WTC11 (cell line): ENCODE measurements at regions not wholly inside any gene's neighbourhood (a gene's known extent, or its start where the extent isn't known, plus 50 kb on each side); places are given as distances from the start of the nearest gene placed in this dataset.

Experiments
- CTCF ChIP-seq: fragments of 200-600 bp; IDR thresholded peaks from 2 replicates; pipeline ENCODE4 v1.8.0; 2022; ENCODE audit warnings: antibody characterized with exemption
- ETV6 ChIP-seq: sonication (generic); formaldehyde crosslinking; IDR thresholded peaks from 2 replicates; pipeline ENCODE4 v1.8.1; 2022; ENCODE audit warnings: mild to moderate bottlenecking, missing genetic modification reagents
- JAZF1 ChIP-seq: fragments of 250-450 bp; sonication (Bioruptor Pico); IDR thresholded peaks from 2 replicates; pipeline ENCODE4 v1.9.0; 2021; ENCODE audit warnings: moderate library complexity, mild to moderate bottlenecking, inconsistent platforms
- NFE2L1 ChIP-seq: sonication (generic); formaldehyde crosslinking; IDR thresholded peaks from 2 replicates; pipeline ENCODE4 v1.8.1; 2023; ENCODE audit warnings: missing genetic modification reagents
- TEAD4 ChIP-seq: sonication (generic); formaldehyde crosslinking; IDR thresholded peaks from 2 replicates; pipeline ENCODE4 v1.8.0; 2022; ENCODE audit warnings: mild to moderate bottlenecking, missing genetic modification reagents

- TF ChIP-seq JAZF1 (CRISPR knock-in tag): no peak
- TF ChIP-seq NFE2L1 (CRISPR knock-in tag): no peak
- TF ChIP-seq ETV6 (CRISPR knock-in tag): peak; percentile 46; the same call in 1 of the 2 replicates
- no peak for TF ChIP-seq TEAD4 (CRISPR knock-in tag)
- TF ChIP-seq CTCF: peak; percentile 66
Measured at GRCh38 chr1:30379684-30380624, 343.4 kb downstream of the MATN1 start.
